ENCODE measurements at regions not wholly inside any gene's neighbourhood (a gene's known extent, or its start where the extent isn't known, plus 50 kb on each side); places are given as distances from the start of the nearest gene placed in this dataset.

DNA sequence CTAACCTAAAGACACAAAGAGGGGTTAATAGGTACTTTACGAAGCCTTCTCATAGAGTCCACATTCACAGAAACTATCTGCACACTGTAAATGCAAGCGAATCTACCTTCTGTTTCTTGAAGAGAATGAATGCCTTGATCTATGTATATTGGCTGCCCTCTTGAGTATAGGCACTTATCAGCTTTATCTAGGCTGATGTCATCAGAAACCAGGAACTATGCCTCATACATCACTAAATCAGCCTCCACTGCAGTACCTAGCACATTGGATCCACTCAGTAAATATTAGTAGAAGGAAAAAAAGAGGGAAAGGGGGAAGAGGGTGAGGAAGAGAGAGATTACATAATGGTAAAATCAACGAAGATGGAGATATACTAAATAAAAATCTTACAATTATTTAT is 477.1 kb downstream of the CAAP1 start:
- POLR2A ChIA-PET: no interaction called here
- WGBS (ENCODE audit: insufficient coverage): 100% methylated on average over 1 of the region's 3 CpGs
- DNase-seq: no peak
- no peak overlapping the region for H3K27ac ChIP-seq (ENCODE audit: insufficient read depth in 1 of 2, low read depth in 1 of 2, low read length in 2 of 2, poor library complexity in 1 of 2, severe bottlenecking in 2 of 2)
- no peaks in the 10 kb centered on the region for H3K4me1 ChIP-seq (ENCODE audit: control extremely low read depth in 1 of 4, control insufficient read depth in 4 of 4, insufficient read depth in 4 of 4, low read length in 3 of 4)
- CTCF ChIA-PET: no interaction called here
- no peak overlapping the region for H3K4me3 ChIP-seq (ENCODE audit: control insufficient read depth in 1 of 7, extremely low read depth in 1 of 7, insufficient read depth in 4 of 7, low read depth in 2 of 7, low read length in 6 of 7)
- no peaks in the 10 kb centered on the region for H3K27me3 ChIP-seq (replicated peaks in 2 of 5; ENCODE audit: control insufficient read depth in 4 of 5, insufficient read depth in 5 of 5, low read length in 4 of 5)
- no peaks in the 10 kb centered on the region for H3K36me3 ChIP-seq (ENCODE audit: control insufficient read depth in 4 of 4, insufficient read depth in 4 of 4, low read length in 3 of 4)
- no peaks in the 10 kb centered on the region for H3K9me3 ChIP-seq (ENCODE audit: control extremely low read depth in 1 of 5, control insufficient read depth in 4 of 5, insufficient read depth in 2 of 5, low read depth in 1 of 5, low read length in 4 of 5)

DNA sequence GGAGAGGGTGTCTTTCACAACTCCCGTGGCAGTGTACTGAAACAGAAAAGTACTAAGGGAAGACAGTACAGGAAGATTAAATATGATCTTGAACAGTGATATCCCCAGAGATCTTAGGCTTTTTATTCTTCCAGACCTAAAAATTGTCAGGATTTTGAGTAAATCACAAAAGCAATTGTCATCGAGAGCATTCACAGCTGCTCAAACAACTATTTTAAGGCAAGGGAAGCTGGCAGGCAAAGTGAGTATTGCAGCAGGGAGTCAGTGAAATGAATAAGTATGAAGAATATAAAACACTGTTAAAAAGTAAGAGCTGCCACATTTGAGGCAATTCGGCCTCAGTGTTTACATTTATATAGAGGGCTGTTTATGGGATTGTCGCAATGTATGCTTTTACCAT is 479.0 kb downstream of the CAAP1 start:
- DNase-seq: no peak

DNA sequence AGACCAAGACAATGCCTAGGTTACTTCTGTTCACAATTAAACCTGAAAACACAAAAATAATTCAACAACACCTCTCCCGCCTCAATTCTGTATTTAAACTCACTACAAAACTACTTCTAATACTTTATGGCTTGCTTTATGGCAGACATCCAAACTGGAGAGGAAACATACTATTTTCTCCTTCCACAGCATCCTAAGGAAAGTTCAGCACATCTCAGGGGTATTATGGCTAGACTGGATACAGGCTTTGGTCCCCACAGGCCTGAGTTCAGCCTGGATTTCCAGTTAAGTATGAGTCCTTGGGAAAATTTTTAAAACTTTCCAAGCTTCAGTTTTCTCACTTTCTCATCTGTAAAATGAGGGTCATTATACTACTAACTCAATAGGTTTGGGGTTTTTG is 480.2 kb downstream of the CAAP1 start:
- POLR2A ChIA-PET: no interaction called here
- Histone ChIP-seq H3K27me3 (replicated peaks in 2 of 5; ENCODE audit: control insufficient read depth in 4 of 5, insufficient read depth in 5 of 5, low read length in 4 of 5) (no peaks in the 10 kb centered on the region), H3K27ac (ENCODE audit: insufficient read depth in 1 of 2, low read depth in 1 of 2, low read length in 2 of 2, poor library complexity in 1 of 2, severe bottlenecking in 2 of 2) (no peak overlapping the region), H3K9me3 (ENCODE audit: control extremely low read depth in 1 of 5, control insufficient read depth in 4 of 5, insufficient read depth in 2 of 5, low read depth in 1 of 5, low read length in 4 of 5) (no peaks in the 10 kb centered on the region), H3K36me3 (ENCODE audit: control insufficient read depth in 4 of 4, insufficient read depth in 4 of 4, low read length in 3 of 4) (no peaks in the 10 kb centered on the region), H3K4me3 (ENCODE audit: control insufficient read depth in 1 of 7, extremely low read depth in 1 of 7, insufficient read depth in 4 of 7, low read depth in 2 of 7, low read length in 6 of 7) (no peak overlapping the region), H3K4me1 (ENCODE audit: control extremely low read depth in 1 of 4, control insufficient read depth in 4 of 4, insufficient read depth in 4 of 4, low read length in 3 of 4) (no peaks in the 10 kb centered on the region)
- CTCF ChIA-PET: no interaction called here
- WGBS (ENCODE audit: insufficient coverage): 100% methylated on average over 1 of the region's 1 CpG
- no peak for DNase-seq

More for the DNA sequence above, 479.0 kb downstream of the CAAP1 start:
- Histone ChIP-seq H3K9me3 (ENCODE audit: control extremely low read depth in 1 of 5, control insufficient read depth in 4 of 5, insufficient read depth in 2 of 5, low read depth in 1 of 5, low read length in 4 of 5) (no peaks in the 10 kb centered on the region), H3K36me3 (ENCODE audit: control insufficient read depth in 4 of 4, insufficient read depth in 4 of 4, low read length in 3 of 4) (no peaks in the 10 kb centered on the region), H3K27me3 (replicated peaks in 2 of 5; ENCODE audit: control insufficient read depth in 4 of 5, insufficient read depth in 5 of 5, low read length in 4 of 5) (no peaks in the 10 kb centered on the region), H3K27ac (ENCODE audit: insufficient read depth in 1 of 2, low read depth in 1 of 2, low read length in 2 of 2, poor library complexity in 1 of 2, severe bottlenecking in 2 of 2) (no peak overlapping the region), H3K4me1 (ENCODE audit: control extremely low read depth in 1 of 4, control insufficient read depth in 4 of 4, insufficient read depth in 4 of 4, low read length in 3 of 4) (no peaks in the 10 kb centered on the region), H3K4me3 (ENCODE audit: control insufficient read depth in 1 of 7, extremely low read depth in 1 of 7, insufficient read depth in 4 of 7, low read depth in 2 of 7, low read length in 6 of 7) (no peak overlapping the region)
- ChIA-PET POLR2A (no interaction called here), CTCF (no interaction called here)
- WGBS (ENCODE audit: insufficient coverage): 89% methylated on average over 3 of the region's 4 CpGs

DNA sequence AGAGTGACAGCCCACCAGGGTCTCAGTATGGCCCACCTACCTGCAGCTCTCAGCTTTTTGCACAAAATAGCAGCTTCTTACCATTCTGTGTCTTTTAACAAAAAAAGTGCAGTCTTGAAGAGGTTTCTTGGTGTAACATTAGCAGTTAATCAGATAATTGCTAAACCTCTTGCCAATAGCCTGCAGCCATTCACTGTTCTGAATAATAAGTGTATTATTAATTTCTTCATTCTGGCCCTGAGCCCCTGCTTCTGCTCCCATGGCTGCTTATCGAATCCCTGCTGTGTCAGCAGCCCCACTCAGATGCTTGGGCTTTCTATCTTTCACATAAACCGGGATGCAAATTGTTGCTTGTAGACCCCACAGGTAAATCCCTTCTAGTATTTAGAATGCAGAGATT is 485.9 kb downstream of the CAAP1 start:
- H3K36me3 ChIP-seq (ENCODE audit: control insufficient read depth in 4 of 4, insufficient read depth in 4 of 4, low read length in 3 of 4): no peaks in the 10 kb centered on the region
- no peak overlapping the region for H3K27ac ChIP-seq (ENCODE audit: insufficient read depth in 1 of 2, low read depth in 1 of 2, low read length in 2 of 2, poor library complexity in 1 of 2, severe bottlenecking in 2 of 2)
- H3K27me3 ChIP-seq (replicated peaks in 2 of 5; ENCODE audit: control insufficient read depth in 4 of 5, insufficient read depth in 5 of 5, low read length in 4 of 5): no peaks in the 10 kb centered on the region
- ChIA-PET POLR2A (interaction anchor here (0.6 kb wide), 1 partner anchor 864 kb away, joined by 3 read pairs; no protein-coding TSS in a partner anchor), CTCF (no interaction called here)
- DNase-seq: no peak
- H3K4me3 ChIP-seq (ENCODE audit: control insufficient read depth in 1 of 7, extremely low read depth in 1 of 7, insufficient read depth in 4 of 7, low read depth in 2 of 7, low read length in 6 of 7): no peak overlapping the region
- WGBS (ENCODE audit: insufficient coverage): 100% methylated on average over 1 of the region's 2 CpGs
- H3K9me3 ChIP-seq (ENCODE audit: control extremely low read depth in 1 of 5, control insufficient read depth in 4 of 5, insufficient read depth in 2 of 5, low read depth in 1 of 5, low read length in 4 of 5): no peaks in the 10 kb centered on the region
- H3K4me1 ChIP-seq (ENCODE audit: control extremely low read depth in 1 of 4, control insufficient read depth in 4 of 4, insufficient read depth in 4 of 4, low read length in 3 of 4): no peaks in the 10 kb centered on the region

DNA sequence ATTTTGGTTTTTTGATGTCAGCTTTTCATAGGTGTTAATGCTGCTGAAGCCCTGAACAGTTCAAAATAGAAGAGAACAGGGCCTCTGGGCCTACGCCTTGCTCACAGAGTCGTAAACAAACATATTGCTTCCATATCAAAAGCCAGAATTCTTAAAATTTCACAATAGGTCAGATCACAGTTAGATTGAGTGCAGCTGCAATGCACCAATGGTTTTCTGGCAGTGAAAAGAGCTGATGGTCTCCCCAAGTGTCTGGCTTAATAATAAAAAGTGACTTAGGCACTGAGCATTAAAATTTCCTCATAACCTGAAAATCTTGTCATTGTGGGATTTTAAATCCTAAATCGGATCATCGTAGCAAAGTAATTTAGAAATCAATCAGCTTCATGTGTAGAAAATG is 493.0 kb downstream of the CAAP1 start:
- H3K4me1 ChIP-seq (ENCODE audit: control extremely low read depth in 1 of 4, control insufficient read depth in 4 of 4, insufficient read depth in 4 of 4, low read length in 3 of 4): no peaks in the 10 kb centered on the region
- no peak for DNase-seq
- 100% methylated on average over 2 of the region's 4 CpGs for WGBS (ENCODE audit: insufficient coverage)
- ChIA-PET CTCF (no interaction called here), POLR2A (no interaction called here)
- H3K27ac ChIP-seq (ENCODE audit: insufficient read depth in 1 of 2, low read depth in 1 of 2, low read length in 2 of 2, poor library complexity in 1 of 2, severe bottlenecking in 2 of 2): no peak overlapping the region
- no peaks in the 10 kb centered on the region for H3K27me3 ChIP-seq (replicated peaks in 2 of 5; ENCODE audit: control insufficient read depth in 4 of 5, insufficient read depth in 5 of 5, low read length in 4 of 5)
- no peaks in the 10 kb centered on the region for H3K9me3 ChIP-seq (ENCODE audit: control extremely low read depth in 1 of 5, control insufficient read depth in 4 of 5, insufficient read depth in 2 of 5, low read depth in 1 of 5, low read length in 4 of 5)
- H3K36me3 ChIP-seq (ENCODE audit: control insufficient read depth in 4 of 4, insufficient read depth in 4 of 4, low read length in 3 of 4): no peaks in the 10 kb centered on the region
- no peak overlapping the region for H3K4me3 ChIP-seq (ENCODE audit: control insufficient read depth in 1 of 7, extremely low read depth in 1 of 7, insufficient read depth in 4 of 7, low read depth in 2 of 7, low read length in 6 of 7)

DNA sequence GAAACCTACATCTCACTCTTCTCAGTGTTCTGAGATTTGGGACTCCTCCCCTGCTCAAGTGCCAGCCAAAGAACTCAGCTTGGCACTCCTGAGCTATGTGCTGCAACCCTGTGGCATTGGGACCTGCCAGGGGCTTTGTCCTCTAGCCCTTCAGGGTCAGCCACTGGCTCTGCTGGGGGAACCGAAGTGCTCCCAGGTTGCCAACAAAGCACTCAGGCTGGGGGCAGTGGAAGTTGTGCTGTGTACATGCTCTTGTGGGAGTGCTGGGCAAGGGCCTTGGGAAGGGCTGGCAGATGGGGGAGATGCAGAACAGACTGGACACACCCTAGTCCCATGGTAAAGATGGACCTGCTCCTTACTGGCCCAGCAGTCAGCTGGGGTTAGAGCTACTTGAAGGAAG is 498.6 kb downstream of the CAAP1 start:
- Histone ChIP-seq H3K4me3 (ENCODE audit: control insufficient read depth in 1 of 7, extremely low read depth in 1 of 7, insufficient read depth in 4 of 7, low read depth in 2 of 7, low read length in 6 of 7) (no peak overlapping the region), H3K9me3 (ENCODE audit: control extremely low read depth in 1 of 5, control insufficient read depth in 4 of 5, insufficient read depth in 2 of 5, low read depth in 1 of 5, low read length in 4 of 5) (peaks cover 0 to 5% (median 0%) of the 10 kb centered on the region in 5 experiments), H3K4me1 (ENCODE audit: control extremely low read depth in 1 of 4, control insufficient read depth in 4 of 4, insufficient read depth in 4 of 4, low read length in 3 of 4) (no peaks in the 10 kb centered on the region), H3K27me3 (replicated peaks in 2 of 5; ENCODE audit: control insufficient read depth in 4 of 5, insufficient read depth in 5 of 5, low read length in 4 of 5) (no peaks in the 10 kb centered on the region), H3K36me3 (ENCODE audit: control insufficient read depth in 4 of 4, insufficient read depth in 4 of 4, low read length in 3 of 4) (no peaks in the 10 kb centered on the region), H3K27ac (ENCODE audit: insufficient read depth in 1 of 2, low read depth in 1 of 2, low read length in 2 of 2, poor library complexity in 1 of 2, severe bottlenecking in 2 of 2) (no peak overlapping the region)
- 100% methylated on average over 1 of the region's 1 CpG for WGBS (ENCODE audit: insufficient coverage)
- ChIA-PET CTCF (no interaction called here), POLR2A (no interaction called here)
- DNase-seq: no peak

DNA sequence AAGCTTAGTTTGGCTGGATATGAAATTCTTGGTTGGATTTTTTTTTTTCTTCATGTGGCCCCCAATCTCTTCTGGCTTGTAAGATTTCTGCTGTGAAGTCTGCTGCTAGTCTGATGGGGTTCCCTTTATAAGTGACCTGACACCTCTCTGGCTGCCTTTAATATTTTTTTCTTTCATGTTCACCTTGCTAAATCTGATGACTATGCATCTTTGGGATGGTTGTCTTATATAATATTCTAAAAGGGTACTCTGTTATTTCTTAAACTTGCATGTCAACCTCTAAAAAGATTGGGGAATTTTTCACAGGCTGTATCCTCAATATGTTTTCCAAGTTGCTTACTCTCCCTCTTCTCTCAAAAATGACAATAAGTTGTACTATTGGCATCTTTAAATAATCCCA is 500.0 kb downstream of the CAAP1 start:
- ChIA-PET POLR2A (no interaction called here), CTCF (no interaction called here)
- no peak overlapping the region for H3K4me3 ChIP-seq (ENCODE audit: control insufficient read depth in 1 of 7, extremely low read depth in 1 of 7, insufficient read depth in 4 of 7, low read depth in 2 of 7, low read length in 6 of 7)
- no peaks in the 10 kb centered on the region for H3K36me3 ChIP-seq (ENCODE audit: control insufficient read depth in 4 of 4, insufficient read depth in 4 of 4, low read length in 3 of 4)
- no peak for DNase-seq
- H3K27me3 ChIP-seq (replicated peaks in 2 of 5; ENCODE audit: control insufficient read depth in 4 of 5, insufficient read depth in 5 of 5, low read length in 4 of 5): no peaks in the 10 kb centered on the region
- H3K9me3 ChIP-seq (ENCODE audit: control extremely low read depth in 1 of 5, control insufficient read depth in 4 of 5, insufficient read depth in 2 of 5, low read depth in 1 of 5, low read length in 4 of 5): peaks cover 0 to 5% (median 0%) of the 10 kb centered on the region in 5 experiments
- no peaks in the 10 kb centered on the region for H3K4me1 ChIP-seq (ENCODE audit: control extremely low read depth in 1 of 4, control insufficient read depth in 4 of 4, insufficient read depth in 4 of 4, low read length in 3 of 4)
- H3K27ac ChIP-seq (ENCODE audit: insufficient read depth in 1 of 2, low read depth in 1 of 2, low read length in 2 of 2, poor library complexity in 1 of 2, severe bottlenecking in 2 of 2): no peak overlapping the region

DNA sequence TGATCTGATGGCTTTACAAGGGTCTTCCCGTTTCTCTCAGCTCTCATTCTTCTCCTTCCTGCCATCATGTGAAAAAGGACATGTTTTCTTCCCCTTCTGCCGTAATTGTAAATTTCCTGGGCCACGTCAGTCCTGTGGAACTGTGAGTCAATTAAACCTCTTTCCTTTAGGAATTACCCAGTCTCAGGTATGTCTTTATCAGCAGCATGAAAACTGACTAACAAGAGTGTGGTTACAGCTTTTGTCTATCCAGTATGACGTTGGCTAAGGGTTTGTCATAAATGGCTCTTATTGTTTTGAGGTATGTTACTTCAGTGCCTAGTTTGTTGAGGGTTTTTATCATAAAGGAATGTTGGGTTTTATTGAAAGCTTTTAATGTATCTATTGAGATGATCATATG is 501.6 kb downstream of the CAAP1 start:
- 81% methylated on average over 4 of the region's 4 CpGs for WGBS (ENCODE audit: insufficient coverage)
- Histone ChIP-seq H3K9me3 (ENCODE audit: control extremely low read depth in 1 of 5, control insufficient read depth in 4 of 5, insufficient read depth in 2 of 5, low read depth in 1 of 5, low read length in 4 of 5) (peaks cover 0 to 5% (median 0%) of the 10 kb centered on the region in 5 experiments), H3K4me3 (ENCODE audit: control insufficient read depth in 1 of 7, extremely low read depth in 1 of 7, insufficient read depth in 4 of 7, low read depth in 2 of 7, low read length in 6 of 7) (no peak overlapping the region), H3K4me1 (ENCODE audit: control extremely low read depth in 1 of 4, control insufficient read depth in 4 of 4, insufficient read depth in 4 of 4, low read length in 3 of 4) (no peaks in the 10 kb centered on the region), H3K27ac (ENCODE audit: insufficient read depth in 1 of 2, low read depth in 1 of 2, low read length in 2 of 2, poor library complexity in 1 of 2, severe bottlenecking in 2 of 2) (no peak overlapping the region), H3K36me3 (ENCODE audit: control insufficient read depth in 4 of 4, insufficient read depth in 4 of 4, low read length in 3 of 4) (no peaks in the 10 kb centered on the region), H3K27me3 (replicated peaks in 2 of 5; ENCODE audit: control insufficient read depth in 4 of 5, insufficient read depth in 5 of 5, low read length in 4 of 5) (no peaks in the 10 kb centered on the region)
- ChIA-PET CTCF (no interaction called here), POLR2A (no interaction called here)
- no peak for DNase-seq

Measured in common myeloid progenitor, CD34-positive (primary cell).